ENCODE measurements at regions not wholly inside any gene's neighbourhood (a gene's known extent, or its start where the extent isn't known, plus 50 kb on each side); places are given as distances from the start of the nearest gene placed in this dataset.

DNA sequence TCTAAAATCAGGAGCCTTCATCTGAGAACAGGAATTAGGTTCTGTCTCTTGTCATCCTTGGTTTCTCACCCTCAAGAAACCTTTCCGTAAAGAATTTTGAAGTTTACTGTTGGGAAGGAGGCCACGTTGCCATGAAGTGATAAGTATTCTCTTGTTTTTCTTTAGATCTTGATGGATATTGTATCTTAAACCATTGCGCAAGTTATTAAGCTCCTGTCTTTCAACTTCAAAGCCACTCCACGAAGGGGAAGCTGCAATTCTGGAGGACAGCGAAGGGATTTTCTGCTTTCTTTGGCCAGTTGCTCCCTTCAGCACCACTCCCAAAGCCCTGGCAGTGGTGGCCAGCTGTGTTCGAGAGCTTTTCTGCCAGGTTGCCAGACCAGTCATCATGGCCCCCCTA, 198.1 kb upstream of the EXOC2 start:
- TF ChIP-seq POLR2A (IDR thresholded peaks at IDR 0.05; ENCODE audit: low read depth, low read length) (no peak), TAF1 (IDR thresholded peaks at IDR 0.05; ENCODE audit: low read depth, low read length) (no peak)
